Activated CD8-positive, alpha-beta memory T cell treated with anti-CD3 and anti-CD28 coated beads for 48 hours (primary cell): ENCODE measurements at regions not wholly inside any gene's neighbourhood (a gene's known extent, or its start where the extent isn't known, plus 50 kb on each side); places are given as distances from the start of the nearest gene placed in this dataset.
"Not testable (repeated sequence)": the region's sequence is repeated elsewhere in the genome, so short reads cannot be mapped to it uniquely, and the experiment has no call there.

Experiments used
- DNase-seq, 3 experiments: peaks; one replicate each; pipeline ENCODE4 v3.0.0-alpha.2; 2020; ENCODE audit warnings: low read depth in 2 of 3, low spot score in 2 of 3

DNA sequence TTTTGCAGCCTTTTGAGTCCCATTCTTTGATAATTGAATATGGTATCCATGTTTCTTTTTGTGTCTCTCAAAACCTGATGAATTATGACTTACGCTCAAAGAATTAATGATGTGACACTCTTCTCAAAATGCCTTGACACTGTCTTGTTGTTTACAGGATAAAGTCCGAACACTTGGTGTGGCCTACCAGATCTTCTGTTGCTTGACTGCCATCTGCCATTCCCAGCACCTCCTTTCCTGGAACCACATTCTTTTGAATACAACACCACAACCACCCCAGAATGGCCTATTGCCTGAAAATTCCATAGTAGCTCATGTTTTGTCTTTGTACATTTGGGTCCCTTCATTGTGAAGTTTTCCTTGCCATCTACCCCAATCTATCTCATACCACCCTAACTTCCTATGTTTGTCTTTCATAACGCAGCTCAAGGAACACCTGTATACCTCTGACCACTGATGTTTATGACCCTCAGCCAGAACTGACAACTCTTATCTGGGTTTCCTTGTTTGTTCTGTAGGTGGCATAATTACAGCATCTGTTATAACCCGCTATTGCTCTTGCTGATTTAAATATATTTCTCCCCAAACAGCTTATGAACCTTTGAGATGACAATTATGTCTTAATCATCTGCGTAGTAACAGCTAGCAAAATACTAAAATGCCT lies 991.3 kb downstream of the RAB28 start:
- DNase-seq, result no peak

DNA sequence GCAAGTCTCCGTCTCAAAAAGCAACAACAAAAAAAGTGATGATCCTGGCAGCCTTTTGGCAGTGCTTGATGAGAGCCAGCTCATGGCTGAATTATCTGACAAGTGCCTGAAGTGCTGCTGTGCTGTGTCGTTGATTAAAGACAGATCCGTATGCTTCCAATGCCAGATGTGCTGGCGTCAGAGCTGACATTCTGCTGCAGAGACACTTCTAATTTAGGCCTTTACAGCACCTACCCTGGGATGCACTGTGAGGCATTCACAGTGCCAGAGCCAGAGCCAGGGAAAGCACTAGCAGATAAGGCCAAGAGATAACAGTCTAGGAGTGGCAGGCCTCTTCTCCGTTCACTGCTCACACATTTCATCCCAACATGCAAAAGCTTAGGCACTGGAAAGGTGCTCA lies 995.5 kb downstream of the RAB28 start:
- DNase-seq, result no peak

GRCh38 chr4:12487000-12487399 lies 997.1 kb downstream of the RAB28 start:
- DNase-seq, result no peak

DNA sequence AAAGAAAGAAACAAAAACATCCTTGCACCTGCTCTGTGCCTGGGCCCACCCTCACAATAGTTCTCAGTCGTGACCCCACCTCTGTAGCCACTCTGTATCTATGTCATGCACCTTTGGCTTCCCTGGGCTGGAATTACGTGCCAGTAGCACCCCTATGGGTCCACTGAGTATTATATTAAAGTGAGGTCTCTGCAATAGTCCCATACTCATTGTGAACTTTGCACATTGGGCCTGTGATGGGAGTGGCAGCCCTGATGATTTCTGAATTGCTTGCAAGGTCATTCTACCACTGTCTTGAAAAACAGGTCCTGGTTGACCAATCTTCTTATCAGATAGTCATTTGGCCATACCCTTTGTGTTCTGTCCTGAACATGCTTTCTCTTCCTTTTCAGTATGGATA lies 1012.1 kb downstream of the RAB28 start:
- no peak for DNase-seq

DNA sequence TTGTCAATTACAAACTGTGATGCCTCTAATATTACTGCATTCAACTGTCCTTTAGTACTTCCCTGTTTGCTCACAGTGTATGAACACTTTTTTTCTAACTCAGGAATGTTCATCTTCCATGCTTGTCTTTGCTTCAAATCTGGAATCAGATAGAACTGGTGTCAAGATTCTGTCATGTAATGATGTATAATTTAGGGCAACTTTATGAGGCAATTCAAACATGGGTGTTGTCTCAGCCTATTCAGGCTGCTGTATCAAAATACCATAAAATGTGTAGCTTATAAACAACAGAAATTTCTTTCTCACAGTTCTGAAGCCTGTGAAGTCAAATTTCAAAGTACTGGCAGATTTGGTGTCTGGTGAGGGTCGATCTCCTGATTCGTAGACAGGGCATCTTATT lies 1012.9 kb downstream of the RAB28 start:
- no peak for DNase-seq

- DNase-seq, result not testable (repeated sequence)
Measured at GRCh38 chr4:12461576-12461975, 1022.6 kb downstream of the RAB28 start.

GRCh38 chr4:12459126-12459525 lies 1025.0 kb downstream of the RAB28 start:
- DNase-seq, result no peak

DNA sequence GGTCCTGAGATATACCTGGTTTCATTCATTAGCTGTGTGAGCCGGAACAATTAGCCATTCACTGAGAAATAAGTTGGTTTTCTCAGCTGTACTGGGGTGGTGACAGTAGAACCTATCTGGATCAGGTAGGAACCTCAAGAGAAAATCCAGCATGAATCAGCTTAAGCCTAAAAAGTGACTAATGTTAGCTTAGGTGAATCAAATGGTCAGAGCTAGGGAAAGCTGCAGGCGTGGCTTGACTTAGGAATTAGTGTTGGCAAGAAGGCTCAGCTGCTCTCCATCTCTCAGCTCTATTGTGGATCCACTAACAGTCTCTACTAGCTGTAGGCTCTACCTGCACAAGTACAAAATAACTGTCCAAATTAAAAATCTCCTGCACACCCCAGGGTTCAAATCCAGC lies 1025.5 kb downstream of the RAB28 start:
- DNase-seq, result no peak

- DNase-seq, result no peak
Measured at GRCh38 chr4:12452291-12452690, 1023.6 kb upstream of the HS3ST1 start.

GRCh38 chr4:12447451-12447850 lies 1018.8 kb upstream of the HS3ST1 start:
- DNase-seq, result no peak

GRCh38 chr4:12446657-12447185 lies 1018.0 kb upstream of the HS3ST1 start:
- no peak for DNase-seq

DNA sequence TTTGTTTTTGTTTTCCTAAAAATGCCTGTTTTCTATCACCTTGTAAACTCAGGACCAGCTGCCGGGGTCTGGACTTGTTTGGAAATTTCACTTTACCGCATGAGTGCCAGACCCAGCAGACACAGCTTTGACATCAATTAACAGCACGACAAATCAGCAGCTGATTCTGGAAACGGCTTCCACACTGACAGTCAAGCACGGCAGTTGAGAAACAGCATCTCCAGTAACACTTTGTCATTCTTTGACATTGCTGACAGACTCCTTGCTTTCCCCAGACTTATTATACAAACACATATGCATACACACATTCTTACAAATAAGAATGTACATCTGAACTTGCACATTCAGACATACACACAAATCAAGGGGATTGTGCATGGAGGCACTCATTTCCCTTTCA lies 1017.6 kb upstream of the HS3ST1 start:
- DNase-seq, result no peak

DNA sequence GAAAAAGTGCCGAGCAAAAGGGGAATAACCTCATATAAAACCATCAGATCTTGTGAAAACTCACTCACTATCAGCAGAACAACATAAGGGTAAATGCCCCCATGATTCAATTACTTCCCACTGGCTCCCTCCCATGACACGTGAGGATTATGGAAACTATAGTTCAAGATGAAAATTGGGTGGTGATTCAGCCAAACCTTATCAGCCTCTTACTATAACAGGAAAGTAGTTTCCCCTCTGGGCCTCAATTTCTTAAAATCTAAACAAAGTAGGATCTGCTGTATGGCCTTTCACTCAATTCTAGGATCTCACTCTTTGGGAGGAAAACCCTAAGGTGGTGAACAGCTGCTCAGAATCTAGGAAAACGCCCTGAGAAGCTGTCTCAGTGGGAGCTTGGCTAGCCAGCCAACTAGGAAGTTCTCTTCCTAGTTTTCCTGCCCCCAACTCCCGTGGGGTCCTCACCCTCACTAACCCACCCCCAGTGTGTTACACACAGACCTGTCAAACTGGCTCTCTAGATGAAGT lies 1017.1 kb upstream of the HS3ST1 start:
- DNase-seq, result no peak

DNA sequence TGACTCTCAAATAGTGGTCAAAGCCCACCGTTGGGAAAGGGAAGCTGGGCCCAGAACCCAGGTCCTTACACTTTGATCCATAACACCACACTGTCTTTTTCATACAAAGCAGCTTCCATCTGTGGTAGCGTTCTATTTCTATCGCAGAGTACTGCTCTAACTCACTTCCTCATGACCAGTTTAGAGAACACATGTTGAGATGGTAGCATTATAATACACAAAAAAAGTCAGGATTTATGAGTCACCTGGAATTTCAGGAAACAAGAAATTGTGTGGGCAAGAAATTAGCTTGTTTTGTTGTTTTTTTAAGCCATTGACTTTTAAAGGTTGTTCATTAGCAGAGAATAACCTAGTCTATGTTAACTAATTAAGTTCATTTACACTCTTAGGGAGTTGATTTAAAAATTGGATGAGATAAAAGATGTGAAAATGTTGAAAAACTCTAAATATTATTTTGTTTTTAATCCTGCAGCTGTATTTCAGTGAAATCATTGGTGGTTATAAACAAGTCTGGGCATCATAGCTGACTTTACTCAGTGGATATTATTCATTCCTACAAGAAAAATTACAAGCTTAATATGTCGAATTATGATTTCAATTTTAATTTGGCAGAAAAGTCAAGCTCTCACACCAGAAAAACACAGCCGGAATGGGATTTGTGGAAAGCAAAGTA lies 1011.1 kb upstream of the HS3ST1 start:
- DNase-seq, result no peak

GRCh38 chr4:12431259-12431658 lies 1002.6 kb upstream of the HS3ST1 start:
- not testable (repeated sequence) for DNase-seq

- no peak for DNase-seq
Measured at GRCh38 chr4:12421364-12421763, 992.7 kb upstream of the HS3ST1 start.

DNA sequence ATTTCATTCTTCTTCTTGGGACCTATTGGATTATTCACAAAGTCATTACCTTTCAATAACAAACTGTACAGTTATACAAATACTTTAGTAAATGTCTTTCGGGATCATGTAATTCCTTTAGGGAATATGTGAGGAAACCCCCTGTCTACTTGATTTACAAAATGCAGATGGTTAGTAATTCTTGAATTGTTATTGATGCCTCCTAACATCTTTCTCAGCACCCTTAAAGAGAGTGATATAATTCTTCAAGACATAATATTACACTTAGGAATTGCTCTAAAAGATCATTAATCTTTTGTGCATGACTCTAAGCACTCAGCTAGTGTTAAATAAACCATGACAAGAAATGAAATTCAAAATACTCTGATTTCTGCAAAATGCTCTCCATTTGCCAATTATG lies 988.1 kb upstream of the HS3ST1 start:
- no peak for DNase-seq

DNA sequence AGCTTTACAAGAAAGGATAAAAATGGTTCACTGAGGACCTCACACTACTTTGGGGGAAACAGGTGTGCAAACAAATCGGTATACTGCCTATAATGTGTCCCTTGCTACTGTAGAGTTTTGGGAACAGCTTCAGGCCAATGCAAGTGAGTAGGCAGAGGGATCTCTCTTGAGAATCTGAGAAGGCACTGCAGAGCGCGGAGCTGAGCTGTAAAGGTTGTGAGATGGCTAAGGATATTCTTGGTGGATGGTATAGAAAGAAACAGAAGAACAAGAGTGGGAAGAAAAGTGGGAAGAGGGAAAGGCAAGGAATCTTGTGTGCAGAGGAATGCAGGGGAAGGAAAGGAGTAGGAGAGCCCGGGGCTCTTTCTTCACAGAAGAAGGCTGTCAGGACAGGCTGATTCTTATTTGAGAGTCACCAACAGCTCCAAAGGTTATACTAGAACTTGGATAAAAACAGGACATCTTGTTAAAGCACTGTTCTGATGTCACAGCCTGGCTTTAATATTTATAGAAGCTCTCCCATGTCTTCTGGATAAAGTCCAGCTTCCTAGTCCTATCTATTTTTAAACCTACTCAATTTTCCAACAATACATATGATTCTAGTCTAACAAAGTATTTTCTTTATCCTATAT lies 985.6 kb upstream of the HS3ST1 start:
- no peak for DNase-seq

GRCh38 chr4:12411072-12411471 lies 982.4 kb upstream of the HS3ST1 start:
- DNase-seq, result no peak

DNA sequence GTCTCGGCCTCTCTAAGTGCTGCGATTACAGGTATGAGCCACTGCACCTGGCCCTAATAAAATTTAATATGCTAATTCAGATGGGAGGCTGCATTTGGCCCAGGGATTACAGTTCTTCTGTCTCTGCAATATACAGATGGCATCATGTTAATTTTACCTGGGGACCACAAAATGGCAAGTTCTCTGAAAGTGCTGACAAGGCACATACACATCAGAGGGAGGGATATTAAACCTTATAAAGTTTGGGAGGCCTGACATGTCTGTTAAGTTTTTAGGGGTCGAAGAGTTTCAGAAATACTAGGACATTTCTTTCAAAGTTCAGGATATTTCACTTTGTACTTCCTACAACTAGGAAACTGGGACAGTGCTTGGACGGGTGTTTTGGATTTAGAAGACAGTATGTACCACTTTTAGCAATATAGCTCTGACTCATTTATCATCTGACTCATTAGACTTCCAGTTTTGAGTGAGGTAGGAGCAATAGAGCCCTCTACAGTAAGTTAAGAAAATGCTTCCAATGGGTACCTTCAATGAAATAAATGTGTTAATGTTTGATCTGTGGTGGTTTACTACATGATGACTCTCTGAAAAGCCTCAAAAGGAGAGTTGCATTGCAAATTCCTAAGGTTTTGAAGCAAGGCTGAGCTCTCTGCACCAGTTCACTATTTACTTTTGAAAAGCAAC lies 981.0 kb upstream of the HS3ST1 start:
- no peak for DNase-seq

- DNase-seq, result no peak
Measured at GRCh38 chr4:12408364-12408763, 979.7 kb upstream of the HS3ST1 start.

GRCh38 chr4:12403175-12403574 lies 974.5 kb upstream of the HS3ST1 start:
- DNase-seq, result no peak
